K562 (cell line): ENCODE measurements at regions not wholly inside any gene's neighbourhood (a gene's known extent, or its start where the extent isn't known, plus 50 kb on each side); places are given as distances from the start of the nearest gene placed in this dataset.

Source experiments
- ATAC-seq: fragments of 200-7000 bp; cut with Tn5 transposase; 3 replicates; pipeline ENCODE4 v1.9.1; 2020; ENCODE audit warnings: moderate library complexity
- BruUV-seq: library from RNA; stranded (reverse); fragments of 400-500 nt; replicated peaks from 2 replicates; lab custom pipeline; 2021; lab: Mats Ljungman, UMichigan
- CTCF ChIA-PET: fragments of 300-600 bp; formaldehyde crosslinking; extraction: SDS; loops from one replicate; lab custom pipeline; 2021; ENCODE audit warnings: low intra/inter-chr PET ratio; lab: Yijun Ruan, JAX
- POLR2A ChIA-PET: fragments of 300-600, 350-650 bp; sonication (Branson Sonifier 250); formaldehyde crosslinking; extraction: SDS; loops from one replicate; lab custom pipeline; 2021; ENCODE audit warnings: antibody characterized with exemption, inconsistent platforms; lab: Yijun Ruan, JAX
- DNase-seq, 4 experiments: peaks; one replicate each; pipeline versions ENCODE4 v3.0.0 to v3.0.0-alpha.2; 2011 to 2018; ENCODE audit warnings: low spot score in 3 of 4, mixed read lengths in 3 of 4; ENCODE audit errors: extremely low read depth in 1 of 4
- FAIRE-seq: peaks from 2 replicates; lab custom pipeline; 2011; peaks lifted over from hg19 to GRCh38; lab: Jason Lieb, UNC
- H2AFZ ChIP-seq: 2 replicates; pipeline ENCODE4 v1.6.0; 2011; ENCODE audit warnings: low read depth, low read length, control low read depth, inconsistent platforms
- H3K27ac ChIP-seq: fragments of 200-600 bp; 3 replicates; pipeline ENCODE4 v1.8.0; 2011; ENCODE audit warnings: low read depth, mild to moderate bottlenecking, control low read depth, inconsistent platforms, low read length, moderate library complexity, mixed read lengths; ENCODE audit errors: extremely low read depth
- H3K27me3 ChIP-seq, 2 experiments: fragments of 300-600 bp in 1 of 2; 2 replicates in 1 of 2; 3 replicates in 1 of 2; pipeline versions ENCODE4 v1.6.0 to v1.8.0; 2011; ENCODE audit warnings: inconsistent platforms in 2 of 2, low read length in 2 of 2, mild to moderate bottlenecking in 1 of 2, mixed read lengths in 1 of 2, moderate library complexity in 1 of 2; ENCODE audit not compliant: control insufficient read depth in 2 of 2, insufficient read depth in 2 of 2
- H3K36me3 ChIP-seq: fragments of 300-600 bp; 3 replicates; pipeline ENCODE4 v1.8.0; 2011; ENCODE audit warnings: mild to moderate bottlenecking, low read length, inconsistent platforms; ENCODE audit not compliant: control insufficient read depth, insufficient read depth
- H3K4me1 ChIP-seq, 2 experiments: fragments of 200-600 bp in 1 of 2; replicated peaks in 1 of 2; 2 replicates in 1 of 2; 3 replicates in 1 of 2; pipeline versions ENCODE4 v1.5.1 to v1.8.0; 2011; ENCODE audit warnings: inconsistent platforms in 2 of 2, low read length in 2 of 2, mild to moderate bottlenecking in 1 of 2, mixed read lengths in 1 of 2, moderate library complexity in 1 of 2; ENCODE audit not compliant: control insufficient read depth in 2 of 2, insufficient read depth in 2 of 2
- H3K4me2 ChIP-seq: 2 replicates; pipeline ENCODE4 v1.6.1; 2011; ENCODE audit warnings: low read length, control low read depth, inconsistent platforms, mixed read lengths; ENCODE audit not compliant: insufficient read depth
- H3K4me3 ChIP-seq: fragments of 200-600 bp; sonication (generic), shearing (Covaris generic); 2 replicates; pipeline ENCODE4 v1.5.1; 2016; ENCODE audit warnings: control low read depth, inconsistent platforms
- H3K79me2 ChIP-seq: fragments of 200-600 bp; 3 replicates; pipeline ENCODE4 v1.8.0; 2011; ENCODE audit warnings: low read length, inconsistent platforms; ENCODE audit not compliant: control insufficient read depth, insufficient read depth
- H3K9ac ChIP-seq, 2 experiments: 2 replicates each; pipeline versions ENCODE4 v1.6.0 to v1.6.1; 2011; ENCODE audit warnings: low read depth in 2 of 2, low read length in 2 of 2, control low read depth in 1 of 2, inconsistent platforms in 1 of 2, mild to moderate bottlenecking in 1 of 2, mixed read lengths in 1 of 2; ENCODE audit not compliant: insufficient read depth in 1 of 2
- H3K9me1 ChIP-seq: one replicate; pipeline ENCODE4 v1.6.0; 2011; ENCODE audit warnings: inconsistent platforms, mild to moderate bottlenecking, low read length, moderate library complexity; ENCODE audit not compliant: control insufficient read depth, insufficient read depth
- H3K9me3 ChIP-seq: replicated peaks from 2 replicates; pipeline ENCODE4 v1.5.1; 2011; ENCODE audit warnings: low read depth, low read length, inconsistent platforms; ENCODE audit not compliant: control insufficient read depth, insufficient read depth
- H4K20me1 ChIP-seq: replicated peaks from 2 replicates; pipeline ENCODE4 v1.6.1; 2011; ENCODE audit warnings: low read length, inconsistent platforms, mixed read lengths; ENCODE audit not compliant: control insufficient read depth, insufficient read depth
- CHD2 ChIP-seq: IDR thresholded peaks from 2 replicates; pipeline ENCODE4 v1.6.1; 2011; ENCODE audit warnings: low read depth, low read length
- MTA2 ChIP-seq: fragments of 450-650 bp; IDR thresholded peaks from 2 replicates; pipeline ENCODE4 v1.6.1; 2016; ENCODE audit warnings: low read depth
- NCOA4 ChIP-seq: fragments of 450-650 bp; IDR thresholded peaks from 2 replicates; pipeline ENCODE4 v1.6.1; 2018; ENCODE audit warnings: mild to moderate bottlenecking; ENCODE audit not compliant: partially characterized antibody
- NFATC3 ChIP-seq: fragments of 450-650 bp; IDR thresholded peaks from 2 replicates; pipeline ENCODE4 v1.6.1; 2017; ENCODE audit warnings: mild to moderate bottlenecking
- RNF2 ChIP-seq: sonication (generic); IDR thresholded peaks from 2 replicates; pipeline ENCODE4 v1.6.1; 2016
- SLC30A9 ChIP-seq: fragments of 250-450 bp; sonication (Bioruptor Pico); IDR thresholded peaks from 2 replicates; pipeline ENCODE4 v1.8.0; 2022; ENCODE audit warnings: mild to moderate bottlenecking, moderate library complexity
- SRSF1 ChIP-seq: fragments of 200-400 bp; formaldehyde crosslinking; IDR thresholded peaks from 2 replicates; pipeline ENCODE4 v1.6.1; 2017; ENCODE audit warnings: mild to moderate bottlenecking, low read depth, low read length, moderate library complexity
- in situ Hi-C: fragments of 300-500 bp; cut with MboI; formaldehyde crosslinking; loops from 4 replicates; pipeline ENCODE4 v1.15.0; 2018; ENCODE audit warnings: inconsistent platforms, mixed read lengths
- intact Hi-C: fragments of 100-400 bp; cut with micrococcal nuclease; formaldehyde crosslinking; loops from 2 replicates; pipeline ENCODE4 v1.14.2; 2022
- TF ChIP-seq, protein P1 (sequence below), 2 experiments: fragments of 450-650 bp in 1 of 2; sonication (generic) in 1 of 2; formaldehyde crosslinking in 1 of 2; IDR thresholded peaks in 1 of 2; conservative IDR thresholded peaks in 1 of 2; 2 replicates each; pipeline versions ENCODE4 v1.6.1 to v1.8.1; 2016 to 2023; ENCODE audit warnings: mild to moderate bottlenecking in 2 of 2, moderate library complexity in 2 of 2, inconsistent platforms in 1 of 2, missing genetic modification reagents in 1 of 2

DNA sequence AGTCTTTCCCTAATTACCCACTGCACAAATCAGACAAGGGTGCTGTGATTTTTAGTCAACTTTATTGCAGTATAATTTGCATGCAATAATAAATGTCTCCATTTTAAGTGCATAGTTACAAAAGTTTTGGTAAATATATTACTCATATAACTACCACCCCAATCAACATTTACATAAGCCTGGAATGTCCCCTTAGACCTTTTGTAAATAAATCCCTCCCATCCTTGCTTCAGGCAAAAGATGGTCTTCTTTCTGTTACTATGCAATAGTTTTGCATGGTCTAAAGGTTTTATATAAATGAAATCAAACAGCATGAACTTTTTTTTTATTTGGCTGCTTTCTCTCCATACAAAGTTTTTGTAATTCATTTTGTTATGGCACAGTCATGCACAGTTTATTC is 235.4 kb downstream of the PYDC2 start:
- POLR2A ChIA-PET: interaction anchor here (0.5 kb wide), 1 partner anchor 766 kb away, joined by 3 read pairs; no protein-coding TSS in a partner anchor
- FAIRE-seq (no peak), DNase-seq (no peak), ATAC-seq (no peak)
- Histone ChIP-seq H3K9me1 (no peaks in the 10 kb centered on the region), H3K27ac (no peak overlapping the region), H3K4me2 (no peak overlapping the region), H3K27me3 (no peaks in the 10 kb centered on the region), H3K36me3 (no peaks in the 10 kb centered on the region), H3K9me3 (no peaks in the 10 kb centered on the region), H4K20me1 (no peaks in the 10 kb centered on the region), H3K4me1 (no peaks in the 10 kb centered on the region), H3K79me2 (no peaks in the 10 kb centered on the region), H2AFZ (no peak overlapping the region), H3K4me3 (no peak overlapping the region), H3K9ac (no peak overlapping the region)
- TF ChIP-seq, protein P1, sequence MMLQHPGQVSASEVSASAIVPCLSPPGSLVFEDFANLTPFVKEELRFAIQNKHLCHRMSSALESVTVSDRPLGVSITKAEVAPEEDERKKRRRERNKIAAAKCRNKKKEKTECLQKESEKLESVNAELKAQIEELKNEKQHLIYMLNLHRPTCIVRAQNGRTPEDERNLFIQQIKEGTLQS (IDR thresholded peaks at IDR 0.05): no peak
- TF ChIP-seq, protein P1 (CRISPR knock-in tag; conservative IDR thresholded peaks at IDR 0.05): no peak
- TF ChIP-seq RNF2 (no peak), NCOA4 (no peak), SLC30A9 (CRISPR knock-in tag) (no peak), MTA2 (no peak), NFATC3 (no peak), CHD2 (no peak), SRSF1 (no peak)
- BruUV-seq: no TSS peak
- CTCF ChIA-PET: no interaction called here
- in situ Hi-C loops (no loop called here), intact Hi-C loops (no loop called here)
